DND-41 (cell line): ENCODE measurements at regions not wholly inside any gene's neighbourhood (a gene's known extent, or its start where the extent isn't known, plus 50 kb on each side); places are given as distances from the start of the nearest gene placed in this dataset.

Experiments used
- ATAC-seq: fragments of 200-7000 bp; cut with Tn5 transposase; 3 replicates; pipeline ENCODE4 v1.9.1; 2021; ENCODE audit warnings: low read depth; ENCODE audit not compliant: insufficient read depth
- DNase-seq: peaks from one replicate; pipeline ENCODE4 v3.0.0-alpha.2; 2020
- H2AFZ ChIP-seq: 2 replicates; pipeline ENCODE4 v1.6.0; 2012; ENCODE audit warnings: low read depth, low read length
- H3K27ac ChIP-seq: 2 replicates; pipeline ENCODE4 v1.5.1; 2012; ENCODE audit warnings: low read length, inconsistent platforms
- H3K27me3 ChIP-seq: fragments of 200-600 bp; sonication (generic); 2 replicates; pipeline ENCODE4 v1.6.0; 2012; ENCODE audit warnings: low read length, mild to moderate bottlenecking, inconsistent platforms; ENCODE audit not compliant: insufficient read depth, poor library complexity
- H3K36me3 ChIP-seq: 2 replicates; pipeline ENCODE4 v1.5.1; 2012; ENCODE audit warnings: low read length, inconsistent platforms; ENCODE audit not compliant: insufficient read depth
- H3K4me1 ChIP-seq: 2 replicates; pipeline ENCODE4 v1.5.1; 2012; ENCODE audit warnings: mild to moderate bottlenecking, low read length; ENCODE audit not compliant: insufficient read depth
- H3K4me2 ChIP-seq: 2 replicates; pipeline ENCODE4 v1.6.0; 2012; ENCODE audit warnings: mild to moderate bottlenecking, moderate library complexity, low read length, inconsistent platforms; ENCODE audit not compliant: insufficient read depth
- H3K4me3 ChIP-seq, 2 experiments: fragments of 200-600 bp in 1 of 2; shearing (Covaris generic) in 1 of 2; 2 replicates each; pipeline ENCODE4 v1.5.1; 2012 to 2016; ENCODE audit warnings: inconsistent platforms in 2 of 2, low read length in 2 of 2, mild to moderate bottlenecking in 2 of 2, low read depth in 1 of 2, moderate library complexity in 1 of 2
- H3K79me2 ChIP-seq: 2 replicates; pipeline ENCODE4 v1.6.0; 2012; ENCODE audit warnings: low read length, inconsistent platforms; ENCODE audit not compliant: insufficient read depth
- H3K9ac ChIP-seq: 2 replicates; pipeline ENCODE4 v1.6.0; 2012; ENCODE audit warnings: low read depth, mild to moderate bottlenecking, inconsistent platforms, low read length, moderate library complexity
- H3K9me3 ChIP-seq: 2 replicates; pipeline ENCODE4 v1.5.1; 2012; ENCODE audit warnings: low read length, moderate library complexity, mild to moderate bottlenecking, inconsistent platforms; ENCODE audit not compliant: insufficient read depth, severe bottlenecking
- H4K20me1 ChIP-seq: 2 replicates; pipeline ENCODE4 v1.6.0; 2012; ENCODE audit warnings: low read length; ENCODE audit not compliant: insufficient read depth
- CTCF ChIP-seq: IDR thresholded peaks from 2 replicates; pipeline ENCODE4 v1.5.1; 2012; ENCODE audit warnings: borderline replicate concordance, low read length, moderate library complexity, mild to moderate bottlenecking; ENCODE audit not compliant: poor library complexity, severe bottlenecking; ENCODE audit errors: extremely low read depth
- EZH2 ChIP-seq: IDR thresholded peaks from 3 replicates; pipeline ENCODE4 v1.6.1; 2012; ENCODE audit warnings: borderline replicate concordance, low read depth, mild to moderate bottlenecking, moderate library complexity, low read length, inconsistent platforms; ENCODE audit not compliant: severe bottlenecking

- no peak for ATAC-seq
- no peak for DNase-seq
- H3K27ac ChIP-seq, result no peak overlapping the region
- no peaks in the 10 kb centered on the region for H3K4me1 ChIP-seq
- no peaks in the 10 kb centered on the region for H4K20me1 ChIP-seq
- no peak for TF ChIP-seq EZH2
- TF ChIP-seq CTCF, result no peak
- H3K27me3 ChIP-seq, result no peaks in the 10 kb centered on the region
- no peaks in the 10 kb centered on the region for H3K36me3 ChIP-seq
- H3K79me2 ChIP-seq, result no peaks in the 10 kb centered on the region
- H3K9ac ChIP-seq, result no peak overlapping the region
- H3K9me3 ChIP-seq, result no peaks in the 10 kb centered on the region
- H2AFZ ChIP-seq, result no peak overlapping the region
- H3K4me3 ChIP-seq, result no peak overlapping the region
- no peak overlapping the region for H3K4me2 ChIP-seq
These were observed 1586.8 kb upstream of the ACVR2A start for GRCh38 chr2:146258071-146258470.

GRCh38 chr2:146252119-146252518 is 1592.7 kb upstream of the ACVR2A start:
- no peak overlapping the region for H3K27ac ChIP-seq
- H3K36me3 ChIP-seq, result no peaks in the 10 kb centered on the region
- no peaks in the 10 kb centered on the region for H3K9me3 ChIP-seq
- no peak overlapping the region for H3K4me3 ChIP-seq
- H3K4me2 ChIP-seq, result no peak overlapping the region
- no peak for TF ChIP-seq EZH2
- TF ChIP-seq CTCF, result no peak
- no peaks in the 10 kb centered on the region for H3K79me2 ChIP-seq
- no peak overlapping the region for H3K9ac ChIP-seq
- ATAC-seq (no peak), DNase-seq (no peak)
- no peaks in the 10 kb centered on the region for H3K4me1 ChIP-seq
- H3K27me3 ChIP-seq, result no peaks in the 10 kb centered on the region
- no peak overlapping the region for H2AFZ ChIP-seq
- H4K20me1 ChIP-seq, result no peaks in the 10 kb centered on the region

GRCh38 chr2:146251328-146251727 is 1593.5 kb upstream of the ACVR2A start:
- H3K9ac ChIP-seq, result no peak overlapping the region
- DNase-seq, result no peak
- no peak overlapping the region for H2AFZ ChIP-seq
- no peaks in the 10 kb centered on the region for H3K27me3 ChIP-seq
- H4K20me1 ChIP-seq, result no peaks in the 10 kb centered on the region
- no peaks in the 10 kb centered on the region for H3K9me3 ChIP-seq
- no peak overlapping the region for H3K4me3 ChIP-seq
- no peak overlapping the region for H3K4me2 ChIP-seq
- no peaks in the 10 kb centered on the region for H3K36me3 ChIP-seq
- TF ChIP-seq EZH2 (no peak), CTCF (no peak)
- H3K79me2 ChIP-seq, result no peaks in the 10 kb centered on the region
- H3K27ac ChIP-seq, result no peak overlapping the region
- no peak for ATAC-seq
- no peaks in the 10 kb centered on the region for H3K4me1 ChIP-seq

- Histone ChIP-seq H3K4me2 (no peak overlapping the region), H3K27me3 (no peaks in the 10 kb centered on the region), H3K79me2 (no peaks in the 10 kb centered on the region), H3K9ac (no peak overlapping the region), H3K27ac (no peak overlapping the region), H3K9me3 (no peaks in the 10 kb centered on the region), H2AFZ (no peak overlapping the region), H4K20me1 (no peaks in the 10 kb centered on the region), H3K4me1 (no peaks in the 10 kb centered on the region), H3K36me3 (no peaks in the 10 kb centered on the region), H3K4me3 (no peak overlapping the region)
- TF ChIP-seq CTCF (no peak), EZH2 (no peak)
- no peak for DNase-seq
- no peak for ATAC-seq
These were observed 1597.9 kb upstream of the ACVR2A start for GRCh38 chr2:146246736-146247523.
